ENCODE measurements at regions not wholly inside any gene's neighbourhood (a gene's known extent, or its start where the extent isn't known, plus 50 kb on each side); places are given as distances from the start of the nearest gene placed in this dataset.

- no peak for ATAC-seq
- TF ChIP-seq, protein P1, sequence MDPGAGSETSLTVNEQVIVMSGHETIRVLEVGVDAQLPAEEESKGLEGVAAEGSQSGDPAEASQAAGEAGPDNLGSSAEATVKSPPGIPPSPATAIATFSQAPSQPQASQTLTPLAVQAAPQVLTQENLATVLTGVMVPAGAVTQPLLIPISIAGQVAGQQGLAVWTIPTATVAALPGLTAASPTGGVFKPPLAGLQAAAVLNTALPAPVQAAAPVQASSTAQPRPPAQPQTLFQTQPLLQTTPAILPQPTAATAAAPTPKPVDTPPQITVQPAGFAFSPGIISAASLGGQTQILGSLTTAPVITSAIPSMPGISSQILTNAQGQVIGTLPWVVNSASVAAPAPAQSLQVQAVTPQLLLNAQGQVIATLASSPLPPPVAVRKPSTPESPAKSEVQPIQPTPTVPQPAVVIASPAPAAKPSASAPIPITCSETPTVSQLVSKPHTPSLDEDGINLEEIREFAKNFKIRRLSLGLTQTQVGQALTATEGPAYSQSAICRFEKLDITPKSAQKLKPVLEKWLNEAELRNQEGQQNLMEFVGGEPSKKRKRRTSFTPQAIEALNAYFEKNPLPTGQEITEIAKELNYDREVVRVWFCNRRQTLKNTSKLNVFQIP (CRISPR knock-in tag; IDR thresholded peaks at IDR 0.05; ENCODE audit: borderline replicate concordance, low read depth) = no peak
- TF ChIP-seq BACH2 (CRISPR knock-in tag; IDR thresholded peaks at IDR 0.05; ENCODE audit: borderline replicate concordance) (no peak), RARB (CRISPR knock-in tag; IDR thresholded peaks at IDR 0.05) (no peak), GLIS3 (CRISPR knock-in tag; IDR thresholded peaks at IDR 0.05) (no peak), TOX (CRISPR knock-in tag; IDR thresholded peaks at IDR 0.05; ENCODE audit: borderline replicate concordance) (no peak), PATZ1 (CRISPR knock-in tag; IDR thresholded peaks at IDR 0.05; ENCODE audit: borderline replicate concordance) (no peak), TCF4 (CRISPR knock-in tag; IDR thresholded peaks at IDR 0.05; ENCODE audit: borderline replicate concordance) (no peak), ESRRG (CRISPR knock-in tag; IDR thresholded peaks at IDR 0.05) (no peak), OSR1 (CRISPR knock-in tag; IDR thresholded peaks at IDR 0.05) (no peak), ARNTL (CRISPR knock-in tag; IDR thresholded peaks at IDR 0.05; ENCODE audit: borderline replicate concordance, low read depth) (no peak), SNAI2 (CRISPR knock-in tag; IDR thresholded peaks at IDR 0.05) (no peak), ZNF565 (CRISPR knock-in tag; conservative IDR thresholded peaks at IDR 0.05; ENCODE audit: low read depth) (no peak), CSDC2 (CRISPR knock-in tag; IDR thresholded peaks at IDR 0.05) (no peak), ZFP3 (CRISPR knock-in tag; IDR thresholded peaks at IDR 0.05) (no peak), ZNF8 (CRISPR knock-in tag; IDR thresholded peaks at IDR 0.05) (no peak), ZNF70 (CRISPR knock-in tag; IDR thresholded peaks at IDR 0.05) (no peak), ISL1 (CRISPR knock-in tag; IDR thresholded peaks at IDR 0.05) (no peak), TSHZ2 (CRISPR knock-in tag; IDR thresholded peaks at IDR 0.05) (no peak)
- TF ChIP-seq, protein P2, sequence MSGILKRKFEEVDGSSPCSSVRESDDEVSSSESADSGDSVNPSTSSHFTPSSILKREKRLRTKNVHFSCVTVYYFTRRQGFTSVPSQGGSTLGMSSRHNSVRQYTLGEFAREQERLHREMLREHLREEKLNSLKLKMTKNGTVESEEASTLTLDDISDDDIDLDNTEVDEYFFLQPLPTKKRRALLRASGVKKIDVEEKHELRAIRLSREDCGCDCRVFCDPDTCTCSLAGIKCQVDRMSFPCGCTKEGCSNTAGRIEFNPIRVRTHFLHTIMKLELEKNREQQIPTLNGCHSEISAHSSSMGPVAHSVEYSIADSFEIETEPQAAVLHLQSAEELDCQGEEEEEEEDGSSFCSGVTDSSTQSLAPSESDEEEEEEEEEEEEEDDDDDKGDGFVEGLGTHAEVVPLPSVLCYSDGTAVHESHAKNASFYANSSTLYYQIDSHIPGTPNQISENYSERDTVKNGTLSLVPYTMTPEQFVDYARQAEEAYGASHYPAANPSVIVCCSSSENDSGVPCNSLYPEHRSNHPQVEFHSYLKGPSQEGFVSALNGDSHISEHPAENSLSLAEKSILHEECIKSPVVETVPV (CRISPR knock-in tag; IDR thresholded peaks at IDR 0.05) = no peak
Observed at GRCh38 chr3:107132674-107133073, 244.6 kb upstream of the CCDC54 start.

DNA sequence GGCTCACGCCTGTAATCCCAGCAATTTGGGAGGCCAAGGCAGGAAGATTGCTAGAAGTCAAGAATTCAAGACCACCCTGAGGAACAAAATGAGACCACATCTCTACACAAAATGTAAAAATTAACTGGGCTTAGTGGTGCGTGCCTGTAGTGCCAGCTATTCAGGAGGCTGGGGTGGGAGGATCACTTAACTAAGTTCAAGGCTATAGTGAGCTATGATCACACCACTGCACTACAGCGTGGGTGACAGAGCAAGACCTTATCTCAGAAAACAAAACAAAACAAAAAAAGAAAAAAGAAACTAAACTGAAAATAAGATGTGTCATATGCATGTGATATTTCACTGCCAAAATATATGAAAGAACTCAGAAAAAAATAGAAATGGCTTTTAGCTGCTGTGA lies 243.3 kb upstream of the CCDC54 start:
- no peak for ATAC-seq
- TF ChIP-seq ZNF8 (CRISPR knock-in tag; IDR thresholded peaks at IDR 0.05) (no peak), ESRRG (CRISPR knock-in tag; IDR thresholded peaks at IDR 0.05) (no peak), ARNTL (CRISPR knock-in tag; IDR thresholded peaks at IDR 0.05; ENCODE audit: borderline replicate concordance, low read depth) (no peak)

DNA sequence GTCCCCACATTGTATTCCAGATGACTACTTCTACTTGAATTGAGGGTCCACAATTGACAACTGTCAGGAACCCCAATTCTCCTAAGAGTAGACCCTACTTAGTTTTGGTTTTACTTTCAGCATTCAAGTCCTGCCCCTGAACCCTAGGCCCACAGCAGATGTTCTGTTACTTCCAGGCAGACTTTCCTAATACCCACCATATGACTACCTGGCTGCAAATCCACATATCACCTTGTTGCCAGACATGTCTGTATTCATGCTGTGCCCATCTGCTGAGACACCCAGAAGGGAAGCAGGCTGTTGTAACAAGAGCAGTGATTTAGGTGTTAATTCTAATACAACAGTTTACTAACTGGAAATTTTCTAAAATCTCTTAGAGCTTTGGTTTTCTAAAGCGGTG lies 235.1 kb upstream of the CCDC54 start:
- TF ChIP-seq GLIS3 (CRISPR knock-in tag; IDR thresholded peaks at IDR 0.05) (no peak), PATZ1 (CRISPR knock-in tag; IDR thresholded peaks at IDR 0.05; ENCODE audit: borderline replicate concordance) (no peak), TSHZ2 (CRISPR knock-in tag; IDR thresholded peaks at IDR 0.05) (no peak)
- ATAC-seq = no peak

Data from SK-N-SH treated with all-trans-retinoic acid at 6 μM for 48 hours (cell line).